ENCODE measurements at regions not wholly inside any gene's neighbourhood (a gene's known extent, or its start where the extent isn't known, plus 50 kb on each side); places are given as distances from the start of the nearest gene placed in this dataset.

DNA sequence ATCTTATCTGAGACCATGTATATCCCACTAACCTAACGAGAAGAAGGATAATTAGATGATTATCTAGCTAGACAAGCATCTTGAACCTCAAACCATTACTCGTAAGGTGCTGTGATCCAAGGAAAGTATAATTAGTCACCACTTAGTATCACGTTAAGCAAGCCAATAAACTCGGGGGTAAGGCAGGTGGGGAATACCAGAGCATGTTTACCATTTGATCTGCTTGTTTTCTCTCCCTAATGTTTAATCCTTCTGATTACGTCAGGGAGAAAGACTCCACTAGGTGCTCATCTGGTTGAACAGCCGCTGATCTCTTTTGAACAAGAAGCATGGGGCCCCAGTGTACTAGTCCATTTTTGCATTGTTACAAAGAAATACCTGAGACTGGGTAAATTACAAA is 69.9 kb upstream of the SLC1A1 start:
- peaks cover 15% of the 10 kb centered on the region for H3K4me1 Mint-ChIP-seq (ENCODE audit: low read depth, unreplicated experiment)
- intact Hi-C loops (cut with micrococcal nuclease; ENCODE audit: unreplicated experiment), result no loop called here
- TF ChIP-seq, protein P1, sequence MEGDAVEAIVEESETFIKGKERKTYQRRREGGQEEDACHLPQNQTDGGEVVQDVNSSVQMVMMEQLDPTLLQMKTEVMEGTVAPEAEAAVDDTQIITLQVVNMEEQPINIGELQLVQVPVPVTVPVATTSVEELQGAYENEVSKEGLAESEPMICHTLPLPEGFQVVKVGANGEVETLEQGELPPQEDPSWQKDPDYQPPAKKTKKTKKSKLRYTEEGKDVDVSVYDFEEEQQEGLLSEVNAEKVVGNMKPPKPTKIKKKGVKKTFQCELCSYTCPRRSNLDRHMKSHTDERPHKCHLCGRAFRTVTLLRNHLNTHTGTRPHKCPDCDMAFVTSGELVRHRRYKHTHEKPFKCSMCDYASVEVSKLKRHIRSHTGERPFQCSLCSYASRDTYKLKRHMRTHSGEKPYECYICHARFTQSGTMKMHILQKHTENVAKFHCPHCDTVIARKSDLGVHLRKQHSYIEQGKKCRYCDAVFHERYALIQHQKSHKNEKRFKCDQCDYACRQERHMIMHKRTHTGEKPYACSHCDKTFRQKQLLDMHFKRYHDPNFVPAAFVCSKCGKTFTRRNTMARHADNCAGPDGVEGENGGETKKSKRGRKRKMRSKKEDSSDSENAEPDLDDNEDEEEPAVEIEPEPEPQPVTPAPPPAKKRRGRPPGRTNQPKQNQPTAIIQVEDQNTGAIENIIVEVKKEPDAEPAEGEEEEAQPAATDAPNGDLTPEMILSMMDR (IDR thresholded peaks at IDR 0.05; ENCODE audit: unreplicated experiment), result no peak
- H3K27ac Mint-ChIP-seq (ENCODE audit: unreplicated experiment), result no peak overlapping the region
- no peaks in the 10 kb centered on the region for H3K27me3 Mint-ChIP-seq (ENCODE audit: unreplicated experiment)
- no TSS peak for BruUV-seq (replicated peaks)
- CTCF ChIA-PET, result interaction anchor here (0.5 kb wide), 1 partner anchor 1072 kb away, joined by 11 read pairs; no protein-coding TSS in a partner anchor
- H3K4me3 Mint-ChIP-seq (ENCODE audit: low read depth, unreplicated experiment), result no peak overlapping the region
- H3K9me3 Mint-ChIP-seq (ENCODE audit: low read depth, unreplicated experiment), result no peaks in the 10 kb centered on the region
- DNase-seq, result no peak
- no peaks in the 10 kb centered on the region for H3K36me3 Mint-ChIP-seq (ENCODE audit: insufficient read depth, unreplicated experiment)

DNA sequence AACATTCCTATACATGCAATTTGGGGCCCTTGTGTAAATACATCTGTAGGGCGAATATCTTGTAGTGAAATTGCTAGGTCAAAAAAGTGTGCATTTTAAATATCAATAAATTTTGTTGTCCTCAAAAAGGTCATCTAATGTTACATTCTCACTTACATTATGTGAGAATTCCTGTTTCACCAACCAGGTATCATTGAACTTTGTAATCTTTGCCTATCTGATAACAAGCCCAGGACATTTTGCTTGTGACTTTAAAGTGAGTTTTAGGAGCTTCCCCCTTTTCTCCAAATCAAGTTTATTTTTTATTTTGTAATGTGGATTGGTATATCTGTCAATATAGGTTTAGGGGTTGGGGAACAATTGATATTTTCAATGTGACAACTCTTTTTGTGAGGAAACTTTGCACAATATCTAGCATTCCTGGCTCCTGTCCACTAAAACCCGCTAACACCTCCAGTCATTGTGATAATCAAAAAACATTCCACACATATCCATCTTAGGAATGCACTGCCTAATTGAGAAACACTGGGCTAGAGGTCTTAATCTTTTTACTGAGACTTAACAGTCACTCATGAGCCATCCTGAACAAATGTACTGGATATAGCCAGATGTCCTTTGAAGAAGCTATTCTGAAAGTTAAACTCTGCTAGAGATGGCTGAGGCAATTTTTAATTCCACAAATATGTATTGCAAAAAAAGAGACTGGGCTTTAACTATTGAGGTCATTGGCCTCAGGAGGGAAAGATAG is 72.5 kb upstream of the SLC1A1 start:
- Mint-ChIP-seq H3K27ac (ENCODE audit: unreplicated experiment) (no peak overlapping the region), H3K4me1 (ENCODE audit: low read depth, unreplicated experiment) (peaks cover 11% of the 10 kb centered on the region), H3K9me3 (ENCODE audit: low read depth, unreplicated experiment) (no peaks in the 10 kb centered on the region), H3K4me3 (ENCODE audit: low read depth, unreplicated experiment) (no peak overlapping the region), H3K36me3 (ENCODE audit: insufficient read depth, unreplicated experiment) (no peaks in the 10 kb centered on the region), H3K27me3 (ENCODE audit: unreplicated experiment) (no peaks in the 10 kb centered on the region)
- DNase-seq, result no peak
- BruUV-seq (replicated peaks), result no TSS peak
- intact Hi-C loops (cut with micrococcal nuclease; ENCODE audit: unreplicated experiment), result no loop called here
- CTCF ChIA-PET, result interaction anchor here (0.7 kb wide), 1 partner anchor 133 kb away, joined by 3 read pairs; no protein-coding TSS in a partner anchor
- TF ChIP-seq, protein P1 (IDR thresholded peaks at IDR 0.05; ENCODE audit: unreplicated experiment), result no peak

GRCh38 chr9:4416467-4416866 is 73.8 kb upstream of the SLC1A1 start:
- no peaks in the 10 kb centered on the region for H3K27me3 Mint-ChIP-seq (ENCODE audit: unreplicated experiment)
- no peaks in the 10 kb centered on the region for H3K4me1 Mint-ChIP-seq (ENCODE audit: low read depth, unreplicated experiment)
- TF ChIP-seq, protein P1 (IDR thresholded peaks at IDR 0.05; ENCODE audit: unreplicated experiment), result no peak
- DNase-seq, result no peak
- BruUV-seq (replicated peaks), result no TSS peak
- H3K27ac Mint-ChIP-seq (ENCODE audit: unreplicated experiment), result no peak overlapping the region
- H3K36me3 Mint-ChIP-seq (ENCODE audit: insufficient read depth, unreplicated experiment), result no peaks in the 10 kb centered on the region
- intact Hi-C loops (cut with micrococcal nuclease; ENCODE audit: unreplicated experiment), result no loop called here
- CTCF ChIA-PET, result no interaction called here
- H3K4me3 Mint-ChIP-seq (ENCODE audit: low read depth, unreplicated experiment), result no peak overlapping the region
- no peaks in the 10 kb centered on the region for H3K9me3 Mint-ChIP-seq (ENCODE audit: low read depth, unreplicated experiment)

DNA sequence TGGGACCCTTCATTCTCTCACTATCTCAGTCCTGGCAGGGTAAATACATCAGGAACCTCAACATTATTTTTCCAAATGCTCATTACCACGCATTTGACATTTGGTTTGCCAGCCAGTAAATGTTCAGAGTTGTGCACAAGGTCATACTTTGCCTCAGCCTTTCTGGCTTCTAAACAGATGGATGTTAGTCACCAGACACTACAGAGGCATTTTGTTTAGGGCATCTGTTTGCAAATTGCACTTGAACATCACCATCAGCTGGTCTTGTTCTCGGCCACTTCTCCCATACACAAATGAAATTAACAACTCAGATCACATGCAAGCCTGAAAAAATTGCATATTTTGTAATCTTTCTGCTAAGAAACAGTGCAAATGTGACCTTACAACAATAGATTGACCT is 75.0 kb upstream of the SLC1A1 start:
- intact Hi-C loops (cut with micrococcal nuclease; ENCODE audit: unreplicated experiment), result no loop called here
- H3K9me3 Mint-ChIP-seq (ENCODE audit: low read depth, unreplicated experiment), result no peaks in the 10 kb centered on the region
- no peaks in the 10 kb centered on the region for H3K36me3 Mint-ChIP-seq (ENCODE audit: insufficient read depth, unreplicated experiment)
- no peak overlapping the region for H3K4me3 Mint-ChIP-seq (ENCODE audit: low read depth, unreplicated experiment)
- BruUV-seq (replicated peaks), result no TSS peak
- no peaks in the 10 kb centered on the region for H3K27me3 Mint-ChIP-seq (ENCODE audit: unreplicated experiment)
- DNase-seq, result no peak
- no peak overlapping the region for H3K27ac Mint-ChIP-seq (ENCODE audit: unreplicated experiment)
- no peaks in the 10 kb centered on the region for H3K4me1 Mint-ChIP-seq (ENCODE audit: low read depth, unreplicated experiment)
- TF ChIP-seq, protein P1 (IDR thresholded peaks at IDR 0.05; ENCODE audit: unreplicated experiment), result no peak
- CTCF ChIA-PET, result no interaction called here
